ENCODE measurements at regions not wholly inside any gene's neighbourhood (a gene's known extent, or its start where the extent isn't known, plus 50 kb on each side); places are given as distances from the start of the nearest gene placed in this dataset.

- FAIRE-seq (no peak), DNase-seq (ENCODE audit: insufficient read length, low spot score) (no peak)
- TF ChIP-seq POLR2AphosphoS5 (IDR thresholded peaks at IDR 0.05; ENCODE audit: low read depth, low read length) = no peak
- TF ChIP-seq POU2F2 (IDR thresholded peaks at IDR 0.05; ENCODE audit: low read depth, low read length) = no peak
- TF ChIP-seq PAX5 (IDR thresholded peaks at IDR 0.05; ENCODE audit: insufficient read depth, low read length, severe bottlenecking) = no peak
- no peak for TF ChIP-seq POLR2A (IDR thresholded peaks at IDR 0.05; ENCODE audit: low read depth, low read length)
- TF ChIP-seq SPI1 (IDR thresholded peaks at IDR 0.05; ENCODE audit: low read depth, low read length) = no peak
- no peak for TF ChIP-seq TAF1 (IDR thresholded peaks at IDR 0.05; ENCODE audit: low read depth, low read length)
Measured at GRCh38 chr2:236852100-236852976, 233.4 kb upstream of the COPS8 start.

- TF ChIP-seq POLR2AphosphoS5 (IDR thresholded peaks at IDR 0.05; ENCODE audit: low read depth, low read length) (no peak), POU2F2 (IDR thresholded peaks at IDR 0.05; ENCODE audit: low read depth, low read length) (no peak), PAX5 (IDR thresholded peaks at IDR 0.05; ENCODE audit: insufficient read depth, low read length, severe bottlenecking) (no peak), POLR2A (IDR thresholded peaks at IDR 0.05; ENCODE audit: low read depth, low read length) (no peak), TAF1 (IDR thresholded peaks at IDR 0.05; ENCODE audit: low read depth, low read length) (no peak), SPI1 (IDR thresholded peaks at IDR 0.05; ENCODE audit: low read depth, low read length) (no peak)
- DNase-seq (ENCODE audit: insufficient read length, low spot score) = no peak
- FAIRE-seq = no peak
Measured at GRCh38 chr2:236852977-236853374, 232.7 kb upstream of the COPS8 start.

- no peak for FAIRE-seq
Measured at GRCh38 chr2:236853585-236854051, 232.1 kb upstream of the COPS8 start.

GRCh38 chr2:236855176-236855865 lies 230.4 kb upstream of the COPS8 start:
- DNase-seq (ENCODE audit: insufficient read length, low spot score) = no peak
- TF ChIP-seq TAF1 (IDR thresholded peaks at IDR 0.05; ENCODE audit: low read depth, low read length) (no peak), SPI1 (IDR thresholded peaks at IDR 0.05; ENCODE audit: low read depth, low read length) (no peak), PAX5 (IDR thresholded peaks at IDR 0.05; ENCODE audit: insufficient read depth, low read length, severe bottlenecking) (no peak), POU2F2 (IDR thresholded peaks at IDR 0.05; ENCODE audit: low read depth, low read length) (no peak), POLR2AphosphoS5 (IDR thresholded peaks at IDR 0.05; ENCODE audit: low read depth, low read length) (no peak), POLR2A (IDR thresholded peaks at IDR 0.05; ENCODE audit: low read depth, low read length) (no peak)

More at GRCh38 chr2:236853585-236854051, 232.1 kb upstream of the COPS8 start:
- no peak for DNase-seq (ENCODE audit: insufficient read length, low spot score)
- TF ChIP-seq TAF1 (IDR thresholded peaks at IDR 0.05; ENCODE audit: low read depth, low read length) = no peak
- no peak for TF ChIP-seq POLR2AphosphoS5 (IDR thresholded peaks at IDR 0.05; ENCODE audit: low read depth, low read length)
- TF ChIP-seq SPI1 (IDR thresholded peaks at IDR 0.05; ENCODE audit: low read depth, low read length) = no peak
- TF ChIP-seq PAX5 (IDR thresholded peaks at IDR 0.05; ENCODE audit: insufficient read depth, low read length, severe bottlenecking) = no peak
- no peak for TF ChIP-seq POU2F2 (IDR thresholded peaks at IDR 0.05; ENCODE audit: low read depth, low read length)

GRCh38 chr2:236855866-236856847 lies 229.5 kb upstream of the COPS8 start:
- DNase-seq (ENCODE audit: insufficient read length, low spot score) (no peak), FAIRE-seq (no peak)
- no peak for TF ChIP-seq PAX5 (IDR thresholded peaks at IDR 0.05; ENCODE audit: insufficient read depth, low read length, severe bottlenecking)
- no peak for TF ChIP-seq POLR2A (IDR thresholded peaks at IDR 0.05; ENCODE audit: low read depth, low read length)
- no peak for TF ChIP-seq POLR2AphosphoS5 (IDR thresholded peaks at IDR 0.05; ENCODE audit: low read depth, low read length)
- TF ChIP-seq TAF1 (IDR thresholded peaks at IDR 0.05; ENCODE audit: low read depth, low read length) = no peak

More at GRCh38 chr2:236855176-236855865, 230.4 kb upstream of the COPS8 start:
- FAIRE-seq = no peak

- TF ChIP-seq SPI1 (IDR thresholded peaks at IDR 0.05; ENCODE audit: low read depth, low read length) (no peak), POU2F2 (IDR thresholded peaks at IDR 0.05; ENCODE audit: low read depth, low read length) (no peak), POLR2AphosphoS5 (IDR thresholded peaks at IDR 0.05; ENCODE audit: low read depth, low read length) (no peak), TAF1 (IDR thresholded peaks at IDR 0.05; ENCODE audit: low read depth, low read length) (no peak), POLR2A (IDR thresholded peaks at IDR 0.05; ENCODE audit: low read depth, low read length) (no peak), PAX5 (IDR thresholded peaks at IDR 0.05; ENCODE audit: insufficient read depth, low read length, severe bottlenecking) (no peak)
- FAIRE-seq = no peak
- no peak for DNase-seq (ENCODE audit: insufficient read length, low spot score)
Measured at GRCh38 chr2:236856848-236857235, 228.8 kb upstream of the COPS8 start.

GRCh38 chr2:236857246-236857645 lies 228.4 kb upstream of the COPS8 start:
- TF ChIP-seq PAX5 (IDR thresholded peaks at IDR 0.05; ENCODE audit: insufficient read depth, low read length, severe bottlenecking) (no peak), TAF1 (IDR thresholded peaks at IDR 0.05; ENCODE audit: low read depth, low read length) (no peak), POLR2A (IDR thresholded peaks at IDR 0.05; ENCODE audit: low read depth, low read length) (no peak), SPI1 (IDR thresholded peaks at IDR 0.05; ENCODE audit: low read depth, low read length) (no peak), POLR2AphosphoS5 (IDR thresholded peaks at IDR 0.05; ENCODE audit: low read depth, low read length) (no peak), POU2F2 (IDR thresholded peaks at IDR 0.05; ENCODE audit: low read depth, low read length) (no peak)
- DNase-seq (ENCODE audit: insufficient read length, low spot score) (no peak), FAIRE-seq (no peak)

- no peak for TF ChIP-seq POLR2AphosphoS5 (IDR thresholded peaks at IDR 0.05; ENCODE audit: low read depth, low read length)
- TF ChIP-seq PAX5 (IDR thresholded peaks at IDR 0.05; ENCODE audit: insufficient read depth, low read length, severe bottlenecking) = no peak
- no peak for TF ChIP-seq SPI1 (IDR thresholded peaks at IDR 0.05; ENCODE audit: low read depth, low read length)
- FAIRE-seq (no peak), DNase-seq (ENCODE audit: insufficient read length, low spot score) (no peak)
Measured at GRCh38 chr2:236857781-236858180, 227.9 kb upstream of the COPS8 start.
